AG09319 (cell line): ENCODE measurements at regions not wholly inside any gene's neighbourhood (a gene's known extent, or its start where the extent isn't known, plus 50 kb on each side); places are given as distances from the start of the nearest gene placed in this dataset.

Experiments used
- DNase-seq: peaks from one replicate; pipeline ENCODE4 v3.0.0-alpha.2; 2010; ENCODE audit warnings: low read depth; ENCODE audit errors: extremely low read depth
- CTCF ChIP-seq: IDR thresholded peaks from 2 replicates; pipeline ENCODE4 v1.5.1; 2011; ENCODE audit warnings: low read depth, mild to moderate bottlenecking, inconsistent platforms, low read length, moderate library complexity

GRCh38 chr4:167629272-167629671 is 395.0 kb upstream of the SPOCK3 start:
- TF ChIP-seq CTCF, result no peak
- no peak for DNase-seq

GRCh38 chr4:167642250-167642649 is 408.0 kb upstream of the SPOCK3 start:
- no peak for TF ChIP-seq CTCF
- DNase-seq, result no peak

GRCh38 chr4:167645358-167645757 is 411.1 kb upstream of the SPOCK3 start:
- TF ChIP-seq CTCF, result no peak
- no peak for DNase-seq

- DNase-seq, result no peak
- no peak for TF ChIP-seq CTCF
Observed at GRCh38 chr4:167652267-167652666, 418.0 kb upstream of the SPOCK3 start.

- TF ChIP-seq CTCF, result no peak
- DNase-seq, result no peak
Observed at GRCh38 chr4:167688660-167689142, 403.6 kb upstream of the ANXA10 start.

GRCh38 chr4:167702391-167702790 is 389.9 kb upstream of the ANXA10 start:
- no peak for TF ChIP-seq CTCF

GRCh38 chr4:167711517-167711916 is 380.8 kb upstream of the ANXA10 start:
- DNase-seq, result no peak
- TF ChIP-seq CTCF, result no peak

More at GRCh38 chr4:167702391-167702790, 389.9 kb upstream of the ANXA10 start:
- no peak for DNase-seq
